ENCODE measurements at regions not wholly inside any gene's neighbourhood (a gene's known extent, or its start where the extent isn't known, plus 50 kb on each side); places are given as distances from the start of the nearest gene placed in this dataset.

DNA sequence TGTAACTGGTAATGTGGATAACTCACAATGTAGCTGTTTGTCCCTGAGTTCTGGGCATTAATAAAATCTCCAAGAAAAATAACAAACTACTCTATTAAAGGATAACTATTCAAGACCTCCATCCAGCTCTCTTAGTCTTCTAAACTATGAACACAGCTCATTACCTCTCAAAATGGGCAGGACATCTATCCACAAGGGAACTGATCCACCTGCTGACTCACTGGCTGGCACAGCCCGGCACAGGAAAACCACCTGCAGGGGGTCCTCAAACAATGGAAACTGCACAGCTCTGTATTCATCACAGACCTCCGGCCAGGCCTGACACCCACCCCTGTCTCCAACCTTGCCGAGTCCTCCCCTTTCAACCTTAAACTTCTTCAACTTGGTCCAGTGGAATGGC is 255.4 kb downstream of the TJP1 start:
- Histone ChIP-seq H3K27ac (no peak overlapping the region), H3K36me3 (no peaks in the 10 kb centered on the region), H3K27me3 (peaks cover 0 to 48% (median 35%) of the 10 kb centered on the region in 3 donors), H3K4me1 (peaks cover 8 to 28% (median 19%) of the 10 kb centered on the region in 4 donors), H3K9me3 (peaks cover 0 to 4% (median 0%) of the 10 kb centered on the region in 4 donors), H3K4me3 (no peak overlapping the region)
- WGBS, 5 donors: 55 to 76% (median 68%) methylated on average over 3 of the region's 3 CpGs
- DNase-seq: no peak
- TF ChIP-seq CTCF (IDR thresholded peaks at IDR 0.05) (no peak), POLR2A (IDR thresholded peaks at IDR 0.05) (no peak), POLR2AphosphoS5 (IDR thresholded peaks at IDR 0.05) (no peak), EP300 (IDR thresholded peaks at IDR 0.05) (no peak)
- intact Hi-C loops (cut with DNase I; ENCODE audit: low total_unique reads): no loop called here

GRCh38 chr15:29563112-29563511 is 259.2 kb downstream of the TJP1 start:
- no peaks in the 10 kb centered on the region for H3K36me3 ChIP-seq
- TF ChIP-seq CTCF (IDR thresholded peaks at IDR 0.05) (no peak), POLR2AphosphoS5 (IDR thresholded peaks at IDR 0.05) (no peak), POLR2A (IDR thresholded peaks at IDR 0.05) (no peak)
- no peak overlapping the region for H3K27ac ChIP-seq
- H3K4me3 ChIP-seq: no peak overlapping the region
- peaks cover 0 to 35% (median 3%) of the 10 kb centered on the region in 3 donors for H3K27me3 ChIP-seq
- peaks cover 0 to 4% (median 0%) of the 10 kb centered on the region in 4 donors for H3K9me3 ChIP-seq
- intact Hi-C loops (cut with DNase I; ENCODE audit: low total_unique reads): no loop called here
- H3K4me1 ChIP-seq: no peaks in the 10 kb centered on the region
- no peak for DNase-seq

GRCh38 chr15:29560896-29561295 is 261.4 kb downstream of the TJP1 start:
- Histone ChIP-seq H3K4me3 (no peak overlapping the region), H3K4me1 (no peaks in the 10 kb centered on the region), H3K9me3 (peaks cover 0 to 4% (median 0%) of the 10 kb centered on the region in 4 donors), H3K27me3 (peaks cover 0 to 22% (median 0%) of the 10 kb centered on the region in 3 donors), H3K36me3 (no peaks in the 10 kb centered on the region), H3K27ac (no peak overlapping the region)
- WGBS, 5 donors: 47 to 90% (median 83%) methylated on average over 2 of the region's 2 CpGs
- TF ChIP-seq POLR2A (IDR thresholded peaks at IDR 0.05): no peak
- TF ChIP-seq EP300 (IDR thresholded peaks at IDR 0.05): no peak
- TF ChIP-seq POLR2AphosphoS5 (IDR thresholded peaks at IDR 0.05): no peak
- no peak for TF ChIP-seq CTCF (IDR thresholded peaks at IDR 0.05)
- intact Hi-C loops (cut with DNase I; ENCODE audit: low total_unique reads): no loop called here
- no peak for DNase-seq

DNA sequence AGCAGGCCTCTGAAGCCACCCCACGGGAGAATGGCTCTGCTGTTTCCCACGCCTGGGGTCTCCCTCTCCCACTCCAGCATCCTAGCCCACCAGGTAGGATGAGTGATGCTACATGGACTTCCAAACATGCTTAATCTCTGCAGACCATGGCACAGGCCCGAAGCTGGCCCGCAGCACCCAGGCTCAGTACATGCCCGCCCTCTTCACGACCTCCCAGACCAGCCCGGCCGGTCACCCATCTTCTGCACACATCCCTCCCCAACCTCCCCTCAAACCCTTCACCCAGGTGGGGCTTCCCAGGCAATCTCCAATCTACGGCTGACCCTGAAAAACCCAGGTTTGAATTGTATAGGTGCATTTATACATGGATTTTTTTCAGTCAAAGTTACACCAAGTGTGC is 264.0 kb downstream of the TJP1 start:
- 86 to 98% (median 88%) methylated on average over 7 to 9 of the region's 9 CpGs for WGBS, 5 donors
- TF ChIP-seq POLR2AphosphoS5 (IDR thresholded peaks at IDR 0.05) (no peak), CTCF (IDR thresholded peaks at IDR 0.05) (no peak), POLR2A (IDR thresholded peaks at IDR 0.05) (no peak), EP300 (IDR thresholded peaks at IDR 0.05) (no peak)
- Histone ChIP-seq H3K4me1 (no peaks in the 10 kb centered on the region), H3K9me3 (peaks cover 0 to 8% (median 1%) of the 10 kb centered on the region in 4 donors), H3K4me3 (no peak overlapping the region), H3K36me3 (no peaks in the 10 kb centered on the region), H3K27me3 (peaks cover 0 to 22% (median 0%) of the 10 kb centered on the region in 3 donors), H3K27ac (no peak overlapping the region)
- intact Hi-C loops (cut with DNase I; ENCODE audit: low total_unique reads): no loop called here
- no peak for DNase-seq

Data from stomach (tissue), 8 donors.